GM21786 (cell line): ENCODE measurements at regions not wholly inside any gene's neighbourhood (a gene's known extent, or its start where the extent isn't known, plus 50 kb on each side); places are given as distances from the start of the nearest gene placed in this dataset.

ENCODE experiments used
- ATAC-seq: cut with Tn5 transposase; IDR thresholded peaks from one replicate; pipeline ENCODE4 v1.9.1; 2021; ENCODE audit not compliant: unreplicated experiment

- no peak for ATAC-seq
These were observed 361.2 kb downstream of the BCOR start for GRCh38 chrX:39736216-39737211.

DNA sequence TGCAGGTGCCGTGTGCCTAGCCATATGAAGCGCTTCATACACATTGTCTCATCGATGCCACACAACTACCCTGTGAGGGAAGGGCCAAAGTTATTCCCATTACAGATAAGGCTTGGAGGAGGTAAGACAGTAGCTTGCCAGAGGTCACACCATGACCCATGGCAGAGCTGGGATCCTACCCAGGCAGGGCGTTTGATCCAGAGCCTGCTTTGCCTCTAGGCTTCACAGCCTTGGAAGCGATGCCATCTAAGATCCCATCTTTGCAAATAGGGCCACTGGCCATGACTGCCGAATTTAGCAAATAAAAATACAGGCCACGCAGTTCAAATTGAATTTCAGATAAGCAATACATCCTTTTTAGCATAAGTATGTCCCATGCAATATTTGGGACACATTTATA, 358.2 kb downstream of the BCOR start:
- no peak for ATAC-seq

- no peak for ATAC-seq
These were observed 357.7 kb downstream of the BCOR start for GRCh38 chrX:39740078-39740477.

GRCh38 chrX:39741904-39742303, 355.9 kb downstream of the BCOR start:
- ATAC-seq = no peak

DNA sequence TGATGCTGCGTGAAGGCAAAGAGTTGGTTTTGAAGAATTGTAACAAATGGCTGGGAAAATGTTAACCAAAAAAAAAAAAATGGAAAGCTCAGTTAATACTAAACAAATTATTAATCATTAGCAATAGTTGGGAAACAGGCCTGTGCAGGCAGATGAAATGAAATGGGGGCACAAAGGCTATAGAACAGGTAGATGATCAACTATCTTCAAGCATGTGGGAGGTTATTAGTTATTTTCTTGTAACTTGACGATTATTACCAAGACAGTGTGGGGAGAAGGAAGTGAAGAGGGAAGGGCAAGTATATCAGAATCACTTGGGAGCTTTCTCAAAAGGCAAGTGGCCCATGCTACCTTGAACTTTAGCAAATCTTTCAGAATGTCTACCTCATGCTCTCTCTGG, 351.9 kb downstream of the BCOR start:
- no peak for ATAC-seq

DNA sequence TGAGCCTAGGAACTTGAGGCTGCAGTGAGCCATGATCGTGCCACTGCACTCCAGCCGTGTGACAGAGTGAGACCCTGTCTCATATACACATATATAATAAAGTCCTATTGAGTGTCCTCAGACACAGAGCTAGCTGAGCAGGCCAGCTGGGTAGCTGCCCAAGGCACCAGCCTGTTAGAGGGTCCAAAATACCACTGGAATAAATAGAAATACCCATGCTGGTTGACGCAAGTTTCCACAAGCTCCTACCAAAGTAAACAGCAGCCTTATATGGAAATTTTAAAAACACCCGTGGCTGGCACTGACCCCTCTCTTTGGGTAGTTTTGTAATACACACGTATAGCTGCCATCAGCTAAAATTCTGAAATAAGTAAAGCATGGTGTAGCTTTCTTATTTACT, 348.6 kb downstream of the BCOR start:
- no peak for ATAC-seq

DNA sequence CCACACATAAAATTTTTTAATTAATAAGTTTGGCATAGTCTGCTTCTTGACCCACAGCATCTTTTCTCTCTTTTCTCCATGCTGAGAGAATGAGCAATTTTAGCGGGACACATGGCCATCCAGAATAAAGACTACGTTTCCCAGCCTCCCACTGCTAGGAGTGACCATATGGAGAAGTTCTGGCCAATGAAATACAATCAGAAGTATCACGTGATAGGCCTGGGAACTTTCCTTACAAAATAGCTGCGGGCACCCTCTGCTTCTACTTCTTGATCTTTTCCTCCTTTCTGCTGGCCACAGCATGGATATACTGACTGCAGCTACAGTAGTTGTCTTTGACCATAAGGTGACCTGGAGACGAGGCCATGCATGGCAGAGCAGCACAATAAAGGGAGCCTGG, 348.0 kb downstream of the BCOR start:
- ATAC-seq = no peak

GRCh38 chrX:39750256-39750790, 347.4 kb downstream of the BCOR start:
- no peak for ATAC-seq

- ATAC-seq = no peak
These were observed 346.9 kb downstream of the BCOR start for GRCh38 chrX:39750848-39751247.

DNA sequence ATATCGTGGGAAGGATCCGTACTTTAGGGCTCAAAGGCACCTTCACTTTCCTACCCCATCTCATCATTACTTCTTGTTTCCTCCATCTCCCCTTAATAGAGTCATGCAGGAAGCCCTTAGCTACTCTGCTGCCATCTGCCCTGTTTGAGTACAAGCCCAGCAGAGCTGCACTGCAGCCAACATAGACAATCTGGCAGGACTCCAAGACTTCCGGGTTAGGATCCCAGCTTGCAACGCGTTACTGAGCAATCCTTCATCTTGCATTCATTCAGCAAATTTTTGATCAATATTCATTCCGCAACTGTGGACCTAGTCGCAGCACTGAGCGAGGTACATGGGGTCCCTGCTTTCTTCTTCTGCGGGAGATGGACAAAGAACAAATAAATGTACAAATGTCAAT, 344.9 kb downstream of the BCOR start:
- ATAC-seq = no peak

GRCh38 chrX:39753293-39753996, 344.3 kb downstream of the BCOR start:
- ATAC-seq = no peak

DNA sequence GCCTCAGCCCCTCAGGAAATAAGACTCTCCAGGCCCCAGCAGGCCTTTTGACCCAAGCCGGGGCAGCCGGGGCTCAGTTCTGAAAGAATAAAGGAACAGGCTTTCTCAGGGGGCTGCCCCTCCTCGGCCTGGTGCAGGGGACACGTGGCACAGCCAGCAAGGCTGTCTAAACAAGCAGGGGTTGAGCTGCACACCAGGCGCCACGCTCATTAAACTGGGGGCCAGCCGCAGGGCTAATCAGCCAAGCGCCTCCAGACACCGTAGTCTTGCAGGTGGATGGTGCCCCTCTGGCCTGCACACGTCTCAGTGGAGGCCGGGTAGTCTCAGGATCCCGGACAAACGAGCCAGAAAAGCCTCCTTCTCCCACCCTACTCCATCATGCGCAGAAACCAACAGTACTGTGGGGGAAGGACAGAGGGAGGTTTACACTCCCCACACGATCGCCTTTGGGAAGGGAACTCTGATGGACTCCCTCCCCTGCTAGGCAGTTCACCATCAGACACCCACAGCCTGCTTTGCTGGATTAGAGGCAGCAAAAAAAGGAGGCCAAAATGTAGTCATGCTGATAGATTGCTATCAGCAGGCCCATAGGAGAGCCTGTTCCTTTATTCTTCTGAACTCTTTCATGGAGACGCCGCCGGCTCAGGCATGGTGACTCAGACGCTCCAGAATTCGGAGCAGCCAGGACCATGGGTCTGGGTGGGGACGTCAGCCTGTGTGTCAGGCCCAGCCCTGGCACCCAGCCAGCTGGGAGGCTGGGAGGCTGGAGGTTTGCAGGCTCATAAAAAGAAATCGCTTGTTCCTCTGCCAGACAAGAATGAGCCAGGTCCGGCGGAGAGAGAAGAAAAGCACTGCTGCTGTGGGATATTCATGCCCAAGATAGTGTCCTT, 342.4 kb downstream of the BCOR start:
- ATAC-seq = no peak

- ATAC-seq = no peak
These were observed 341.5 kb downstream of the BCOR start for GRCh38 chrX:39756086-39756883.

DNA sequence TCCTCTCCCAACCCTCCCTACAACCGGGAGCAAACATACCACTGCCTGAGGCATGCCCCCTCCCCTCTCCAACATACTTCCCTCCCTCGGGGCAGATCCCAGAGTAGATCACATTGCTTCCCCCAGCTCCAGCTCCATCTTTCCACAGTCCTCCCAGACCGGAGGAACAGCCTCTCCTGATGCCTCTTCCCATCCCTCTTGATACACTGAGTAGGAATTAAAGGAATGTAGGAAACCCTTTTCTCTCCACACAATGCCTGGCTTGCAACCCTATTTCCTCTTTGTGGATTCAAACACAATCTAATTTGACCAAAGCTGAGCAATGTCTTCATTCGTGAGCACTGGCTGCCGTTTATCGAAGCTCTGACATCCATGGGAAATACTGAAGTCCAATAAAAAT, 339.8 kb downstream of the BCOR start:
- no peak for ATAC-seq

DNA sequence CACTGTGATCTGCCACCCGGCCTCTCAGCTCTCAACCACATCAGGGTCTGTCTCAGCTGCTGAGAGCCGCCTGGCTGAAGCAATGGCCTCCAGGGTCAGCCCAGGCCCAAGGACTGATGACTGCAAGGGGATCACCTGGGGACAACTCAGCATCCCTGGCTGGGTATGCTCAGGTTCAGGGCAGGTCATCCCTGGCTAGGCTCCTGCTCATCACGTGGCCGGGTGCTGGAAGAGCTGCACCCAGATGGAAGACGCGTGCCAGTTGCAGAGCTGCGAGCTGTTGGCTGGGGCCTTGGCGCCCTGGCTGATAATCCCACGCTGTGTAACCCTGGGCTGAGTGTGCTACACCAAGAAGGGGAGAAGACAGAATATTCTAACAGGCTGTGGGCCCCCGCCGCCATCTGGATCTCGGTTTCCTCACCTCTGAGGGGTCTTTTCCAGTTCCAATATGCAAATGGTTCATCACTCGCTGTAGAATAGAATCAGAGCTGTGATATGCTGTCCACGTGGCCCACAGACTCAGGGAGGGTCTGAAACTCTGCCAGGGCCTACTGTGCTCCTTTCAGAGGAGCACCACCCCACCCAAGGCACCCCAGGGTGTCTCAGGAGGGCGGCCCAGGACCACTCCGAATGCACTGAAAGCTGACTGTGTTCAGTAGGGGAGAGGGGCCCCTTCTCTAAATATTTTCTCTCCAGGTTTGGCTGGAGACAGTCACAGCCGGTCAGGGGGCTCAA, 338.8 kb downstream of the BCOR start:
- ATAC-seq = no peak

GRCh38 chrX:39759526-39760224, 338.1 kb downstream of the BCOR start:
- ATAC-seq = no peak

GRCh38 chrX:39760930-39761329, 336.8 kb downstream of the BCOR start:
- no peak for ATAC-seq

- ATAC-seq = no peak
These were observed 335.4 kb downstream of the BCOR start for GRCh38 chrX:39762266-39762841.
